ENCODE measurements at regions not wholly inside any gene's neighbourhood (a gene's known extent, or its start where the extent isn't known, plus 50 kb on each side); places are given as distances from the start of the nearest gene placed in this dataset.

- no peak for TF ChIP-seq CTCF (conservative IDR thresholded peaks at IDR 0.05; ENCODE audit: low read length)
- no peak for TF ChIP-seq EZH2phosphoT487 (IDR thresholded peaks at IDR 0.05; ENCODE audit: borderline replicate concordance)
Measured at GRCh38 chr4:31053451-31053850, 333.3 kb downstream of the PCDH7 start.

Measured in Loucy (cell line).